Endothelial cell of umbilical vein (primary cell): ENCODE measurements at regions not wholly inside any gene's neighbourhood (a gene's known extent, or its start where the extent isn't known, plus 50 kb on each side); places are given as distances from the start of the nearest gene placed in this dataset.

ENCODE experiments used
- BruUV-seq: library from RNA; stranded (reverse); fragments of 400-500 nt; replicated peaks from 2 replicates; lab custom pipeline; 2021; lab: Mats Ljungman, UMichigan
- CTCF ChIA-PET: fragments of 300-600, 350-600 bp; sonication (Branson Sonifier 250); formaldehyde crosslinking; loops from one replicate; lab custom pipeline; 2021; ENCODE audit warnings: antibody characterized with exemption, inconsistent platforms; lab: Charles Lee
- POLR2A ChIA-PET: fragments of 300-600, 350-600 bp; sonication (Branson Sonifier 250); formaldehyde crosslinking; loops from one replicate; lab custom pipeline; 2021; ENCODE audit warnings: antibody characterized with exemption, inconsistent platforms; lab: Charles Lee
- DNase-seq: peaks from one replicate; pipeline ENCODE4 v3.0.0-alpha.2; 2011; ENCODE audit warnings: low read depth, low spot score
- FAIRE-seq: peaks from 2 replicates; lab custom pipeline; 2011; peaks lifted over from hg19 to GRCh38; lab: Jason Lieb, UNC
- H2AFZ ChIP-seq: 2 replicates; pipeline ENCODE4 v1.6.0; 2012; ENCODE audit warnings: low read depth, low read length, control low read depth, inconsistent platforms
- H3K27ac ChIP-seq: 2 replicates; pipeline ENCODE4 v1.5.1; 2011; ENCODE audit warnings: low read depth, mild to moderate bottlenecking, control low read depth, low read length, moderate library complexity; ENCODE audit not compliant: insufficient read depth
- H3K27me3 ChIP-seq, 2 experiments: 2 replicates each; pipeline versions ENCODE4 v1.6.0 to v1.6.1; 2011; ENCODE audit warnings: low read length in 2 of 2, mixed read lengths in 1 of 2; ENCODE audit not compliant: control insufficient read depth in 2 of 2, insufficient read depth in 2 of 2
- H3K36me3 ChIP-seq, 2 experiments: 2 replicates in 1 of 2; 3 replicates in 1 of 2; pipeline ENCODE4 v1.5.1; 2011; ENCODE audit warnings: low read length in 2 of 2, mild to moderate bottlenecking in 1 of 2, moderate library complexity in 1 of 2; ENCODE audit not compliant: control insufficient read depth in 2 of 2, insufficient read depth in 2 of 2; ENCODE audit errors: extremely low read depth in 1 of 2
- H3K4me1 ChIP-seq: 3 replicates; pipeline ENCODE4 v1.5.1; 2011; ENCODE audit warnings: mild to moderate bottlenecking, low read length; ENCODE audit not compliant: control insufficient read depth, insufficient read depth; ENCODE audit errors: extremely low read depth
- H3K4me2 ChIP-seq: 2 replicates; pipeline ENCODE4 v1.6.1; 2011; ENCODE audit warnings: low read length, control low read depth, mixed read lengths; ENCODE audit not compliant: insufficient read depth
- H3K4me3 ChIP-seq, 3 experiments: fragments of 200-600 bp in 1 of 3; sonication (generic), shearing (Covaris generic) in 1 of 3; replicated peaks in 1 of 3; 2 replicates each; pipeline ENCODE4 v1.5.1; 2011 to 2016; ENCODE audit warnings: control low read depth in 3 of 3, low read length in 3 of 3, mild to moderate bottlenecking in 2 of 3, inconsistent platforms in 1 of 3, low read depth in 1 of 3, moderate library complexity in 1 of 3; ENCODE audit not compliant: insufficient read depth in 1 of 3
- H3K79me2 ChIP-seq: 2 replicates; pipeline ENCODE4 v1.6.0; 2012; ENCODE audit warnings: low read length, inconsistent platforms; ENCODE audit not compliant: control insufficient read depth, insufficient read depth
- H3K9ac ChIP-seq: replicated peaks from 2 replicates; pipeline ENCODE3; 2011; ENCODE audit warnings: low read length, control low read depth; ENCODE audit not compliant: insufficient read depth; ENCODE audit errors: extremely low read depth
- H3K9me1 ChIP-seq: replicated peaks from 3 replicates; pipeline ENCODE4 v1.6.0; 2011; ENCODE audit warnings: mild to moderate bottlenecking, low read length; ENCODE audit not compliant: control insufficient read depth, insufficient read depth; ENCODE audit errors: extremely low read depth
- H3K9me3 ChIP-seq: replicated peaks from 2 replicates; pipeline ENCODE4 v1.5.1; 2012; ENCODE audit warnings: low read length, inconsistent platforms; ENCODE audit not compliant: control insufficient read depth, insufficient read depth
- H4K20me1 ChIP-seq: replicated peaks from 2 replicates; pipeline ENCODE3; 2011; ENCODE audit warnings: mild to moderate bottlenecking, low read length; ENCODE audit not compliant: control insufficient read depth, insufficient read depth; ENCODE audit errors: extremely low read depth
- CTCF ChIP-seq, 2 donors: IDR thresholded peaks; 1 replicate in 1 of 2; 2 replicates in 1 of 2; pipeline ENCODE4 v1.5.1; 2011; ENCODE audit warnings: low read length in 2 of 2, mild to moderate bottlenecking in 2 of 2, moderate library complexity in 2 of 2, control low read depth in 1 of 2, inconsistent platforms in 1 of 2, low read depth in 1 of 2; ENCODE audit not compliant: insufficient read depth in 1 of 2; ENCODE audit errors: extremely low read depth in 1 of 2
- EZH2 ChIP-seq: IDR thresholded peaks from 2 replicates; pipeline ENCODE4 v1.6.1; 2012; ENCODE audit warnings: borderline replicate concordance, low read depth, mild to moderate bottlenecking, moderate library complexity, low read length, inconsistent platforms; ENCODE audit not compliant: severe bottlenecking
- FOS ChIP-seq: IDR thresholded peaks from 2 replicates; pipeline ENCODE4 v1.6.1; 2011; ENCODE audit warnings: mild to moderate bottlenecking, low read length, moderate library complexity, borderline replicate concordance; ENCODE audit not compliant: insufficient read depth
- GATA2 ChIP-seq: IDR thresholded peaks from 2 replicates; pipeline ENCODE4 v1.7.0; 2011; ENCODE audit warnings: low read depth, mild to moderate bottlenecking, moderate library complexity, mixed read lengths, low read length; ENCODE audit not compliant: insufficient read length, insufficient read depth
- JUN ChIP-seq: IDR thresholded peaks from 2 replicates; pipeline ENCODE4 v1.6.1; 2011; ENCODE audit warnings: borderline replicate concordance, low read depth; ENCODE audit not compliant: insufficient read length, insufficient read depth
- MYC ChIP-seq: IDR thresholded peaks from one replicate; pipeline ENCODE4 v1.6.1; 2011; ENCODE audit warnings: mild to moderate bottlenecking, low read depth, low read length
- POLR2A ChIP-seq: IDR thresholded peaks from 2 replicates; pipeline ENCODE4 v1.6.1; 2012; ENCODE audit warnings: low read depth, mild to moderate bottlenecking, control low read depth, low read length
- POLR2AphosphoS5 ChIP-seq: IDR thresholded peaks from 2 replicates; pipeline ENCODE4 v1.6.1; 2012; ENCODE audit warnings: low read depth, mild to moderate bottlenecking, control low read depth, low read length, moderate library complexity; ENCODE audit not compliant: insufficient read depth
- dilution Hi-C: fragments of 300-500 bp; cut with MboI; formaldehyde crosslinking; loops from one replicate; pipeline ENCODE4 v1.15.0; 2019; ENCODE audit warnings: low sequenced_read_pairs; ENCODE audit not compliant: extremely low pct_ligation_motif_present
- intact Hi-C: fragments of 100-400 bp; cut with micrococcal nuclease; formaldehyde crosslinking; loops from one replicate; pipeline ENCODE4 v1.10.0; 2022
- TF ChIP-seq, protein P1 (sequence below): IDR thresholded peaks from 2 replicates; pipeline ENCODE4 v1.6.1; 2011; ENCODE audit not compliant: insufficient read depth, insufficient read length

DNA sequence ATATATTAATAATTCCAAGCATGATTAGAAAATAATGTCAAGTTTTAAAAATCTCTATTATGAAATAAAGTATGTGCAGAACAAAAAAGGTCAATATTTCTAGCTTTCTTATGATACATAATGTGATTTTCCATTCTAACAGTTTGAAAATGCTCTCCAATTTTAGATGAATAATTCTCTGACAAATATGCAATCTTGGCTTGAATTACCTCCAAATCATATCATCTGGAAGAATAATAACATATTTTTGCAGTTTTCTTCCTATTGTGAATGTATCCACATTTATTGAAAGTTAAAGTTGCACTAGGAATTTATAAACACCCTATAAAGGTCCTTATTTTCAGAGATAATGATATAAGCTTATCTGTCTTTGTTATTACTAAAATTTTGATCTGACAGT lies 548.5 kb upstream of the SLC10A2 start:
- POLR2A ChIA-PET = no interaction called here
- FAIRE-seq (no peak), DNase-seq (no peak)
- H4K20me1 ChIP-seq = no peaks in the 10 kb centered on the region
- intact Hi-C loops (no loop called here), dilution Hi-C loops (no loop called here)
- TF ChIP-seq GATA2 = no peak
- no peak for TF ChIP-seq MYC
- TF ChIP-seq, protein P1, sequence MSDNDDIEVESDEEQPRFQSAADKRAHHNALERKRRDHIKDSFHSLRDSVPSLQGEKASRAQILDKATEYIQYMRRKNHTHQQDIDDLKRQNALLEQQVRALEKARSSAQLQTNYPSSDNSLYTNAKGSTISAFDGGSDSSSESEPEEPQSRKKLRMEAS = no peak
- TF ChIP-seq POLR2AphosphoS5 = no peak
- no peak for TF ChIP-seq JUN
- TF ChIP-seq EZH2 = no peak
- no peak for TF ChIP-seq FOS
- no peak for TF ChIP-seq CTCF (IDR thresholded peaks at IDR 0.05; ENCODE audit: extremely low read depth in 1 of 2, insufficient read depth in 1 of 2, low read depth in 1 of 2, low read length in 2 of 2)
- TF ChIP-seq POLR2A = no peak
- no peaks in the 10 kb centered on the region for H3K79me2 ChIP-seq
- no peak overlapping the region for H3K27ac ChIP-seq
- no peaks in the 10 kb centered on the region for H3K36me3 ChIP-seq
- no peak overlapping the region for H2AFZ ChIP-seq
- CTCF ChIA-PET = no interaction called here
- H3K9me3 ChIP-seq = no peaks in the 10 kb centered on the region
- H3K4me3 ChIP-seq = no peak overlapping the region
- no peak overlapping the region for H3K4me2 ChIP-seq
- no peaks in the 10 kb centered on the region for H3K27me3 ChIP-seq
- H3K9ac ChIP-seq = no peak overlapping the region
- no peaks in the 10 kb centered on the region for H3K9me1 ChIP-seq
- H3K4me1 ChIP-seq = no peaks in the 10 kb centered on the region
- BruUV-seq = no TSS peak
